Neural progenitor cell (in vitro differentiated cells): ENCODE measurements at regions not wholly inside any gene's neighbourhood (a gene's known extent, or its start where the extent isn't known, plus 50 kb on each side); places are given as distances from the start of the nearest gene placed in this dataset.

ENCODE experiments used
- DNase-seq: peaks from one replicate; pipeline ENCODE4 v3.0.0-alpha.2; 2016; ENCODE audit warnings: low spot score
- H2AFZ ChIP-seq: fragments of 200-600 bp; sonication (generic); replicated peaks from 2 replicates; pipeline ENCODE4 v1.6.1; 2016; ENCODE audit warnings: antibody characterized with exemption
- H3F3A ChIP-seq: fragments of 200-600 bp; sonication (generic); 2 replicates; pipeline ENCODE4 v1.6.1; 2016; ENCODE audit warnings: antibody characterized with exemption, low read depth
- H3K27ac ChIP-seq: fragments of 200-600 bp; sonication (generic); 2 replicates; pipeline ENCODE4 v1.5.1; 2016; ENCODE audit warnings: mild to moderate bottlenecking
- H3K27me3 ChIP-seq: fragments of 200-600 bp; sonication (generic); 2 replicates; pipeline ENCODE4 v1.6.1; 2016; ENCODE audit warnings: mild to moderate bottlenecking, moderate library complexity
- H3K36me3 ChIP-seq: fragments of 200-600 bp; sonication (generic); 2 replicates; pipeline ENCODE4 v1.5.1; 2016
- H3K4me1 ChIP-seq: fragments of 200-600 bp; sonication (generic); 2 replicates; pipeline ENCODE4 v1.6.1; 2016; ENCODE audit warnings: mixed run types
- H3K4me2 ChIP-seq: fragments of 200-600 bp; sonication (generic); 2 replicates; pipeline ENCODE4 v1.6.1; 2016
- H3K4me3 ChIP-seq: fragments of 200-600 bp; sonication (generic); 2 replicates; pipeline ENCODE4 v1.5.1; 2016
- H3K79me2 ChIP-seq: fragments of 200-600 bp; sonication (generic); 2 replicates; pipeline ENCODE4 v1.6.1; 2016; ENCODE audit warnings: low read depth
- H3K9ac ChIP-seq: fragments of 200-600 bp; sonication (generic); 2 replicates; pipeline ENCODE4 v1.6.1; 2016
- H3K9me3 ChIP-seq: fragments of 200-600 bp; sonication (generic); 2 replicates; pipeline ENCODE4 v1.5.1; 2016; ENCODE audit warnings: low read depth
- H4K20me1 ChIP-seq: fragments of 200-600 bp; sonication (generic); 2 replicates; pipeline ENCODE4 v1.6.1; 2016; ENCODE audit warnings: low read depth
- H3K27ac Mint-ChIP-seq: 3 replicates; pipeline ENCODE4 v1.8.0; 2021; ENCODE audit warnings: mixed read lengths
- H3K27me3 Mint-ChIP-seq: 2 replicates; pipeline ENCODE4 v1.8.0; 2022; ENCODE audit warnings: low read depth, mild to moderate bottlenecking, inconsistent platforms, moderate library complexity, mixed read lengths; ENCODE audit not compliant: insufficient read depth
- H3K36me3 Mint-ChIP-seq: 3 replicates; pipeline ENCODE4 v1.8.0; 2021; ENCODE audit warnings: mixed read lengths
- H3K4me1 Mint-ChIP-seq: 3 replicates; pipeline ENCODE4 v1.8.0; 2021; ENCODE audit warnings: mixed read lengths
- H3K4me3 Mint-ChIP-seq: 3 replicates; pipeline ENCODE4 v1.8.0; 2021; ENCODE audit warnings: mild to moderate bottlenecking, moderate library complexity, mixed read lengths
- H3K9me3 Mint-ChIP-seq: 3 replicates; pipeline ENCODE4 v1.8.0; 2020; ENCODE audit warnings: mixed read lengths
- CTCF ChIP-seq: fragments of 200-600 bp; sonication (generic); IDR thresholded peaks from 2 replicates; pipeline ENCODE4 v1.5.1; 2017; ENCODE audit warnings: antibody characterized with exemption, mild to moderate bottlenecking
- EZH2 ChIP-seq: fragments of 200-600 bp; sonication (generic); IDR thresholded peaks from 2 replicates; pipeline ENCODE4 v1.6.1; 2017; ENCODE audit warnings: antibody characterized with exemption, mild to moderate bottlenecking, moderate library complexity
- EZH2phosphoT487 ChIP-seq: fragments of 200-600 bp; sonication (generic); IDR thresholded peaks from 2 replicates; pipeline ENCODE4 v1.6.1; 2017; ENCODE audit warnings: antibody characterized with exemption

GRCh38 chr4:177127658-177128057 lies 182.0 kb upstream of the NEIL3 start:
- no peaks in the 10 kb centered on the region for H3K9me3 ChIP-seq
- H3K9me3 Mint-ChIP-seq = peaks cover 23% of the 10 kb centered on the region
- no peak overlapping the region for H3K4me3 ChIP-seq
- H3K9ac ChIP-seq = no peak overlapping the region
- no peaks in the 10 kb centered on the region for H3K79me2 ChIP-seq
- H3K4me2 ChIP-seq = no peak overlapping the region
- H3K4me1 ChIP-seq = no peaks in the 10 kb centered on the region
- no peaks in the 10 kb centered on the region for H3F3A ChIP-seq
- peaks cover 2% of the 10 kb centered on the region for H3K27me3 Mint-ChIP-seq
- no peaks in the 10 kb centered on the region for H3K27me3 ChIP-seq
- no peaks in the 10 kb centered on the region for H3K36me3 ChIP-seq
- H3K27ac Mint-ChIP-seq = no peak overlapping the region
- no peak overlapping the region for H2AFZ ChIP-seq
- H3K4me3 Mint-ChIP-seq = no peak overlapping the region
- H3K27ac ChIP-seq = no peak overlapping the region
- TF ChIP-seq CTCF (no peak), EZH2phosphoT487 (no peak), EZH2 (no peak)
- peaks cover 3% of the 10 kb centered on the region for H3K36me3 Mint-ChIP-seq
- no peak for DNase-seq
- no peaks in the 10 kb centered on the region for H3K4me1 Mint-ChIP-seq
- no peaks in the 10 kb centered on the region for H4K20me1 ChIP-seq

GRCh38 chr4:177128306-177128705 lies 181.4 kb upstream of the NEIL3 start:
- Histone ChIP-seq H3K4me1 (no peaks in the 10 kb centered on the region), H3K36me3 (no peaks in the 10 kb centered on the region), H3K4me3 (no peak overlapping the region), H3K9ac (no peak overlapping the region), H3F3A (no peaks in the 10 kb centered on the region), H3K9me3 (no peaks in the 10 kb centered on the region), H3K27ac (no peak overlapping the region), H3K4me2 (no peak overlapping the region), H3K79me2 (no peaks in the 10 kb centered on the region), H4K20me1 (no peaks in the 10 kb centered on the region), H3K27me3 (no peaks in the 10 kb centered on the region), H2AFZ (no peak overlapping the region)
- peaks cover 2% of the 10 kb centered on the region for H3K27me3 Mint-ChIP-seq
- H3K36me3 Mint-ChIP-seq = peaks cover 3% of the 10 kb centered on the region
- no peaks in the 10 kb centered on the region for H3K4me1 Mint-ChIP-seq
- no peak for DNase-seq
- H3K4me3 Mint-ChIP-seq = no peak overlapping the region
- TF ChIP-seq EZH2 (no peak), CTCF (no peak)
- no peak overlapping the region for H3K27ac Mint-ChIP-seq
- H3K9me3 Mint-ChIP-seq = peaks cover 23% of the 10 kb centered on the region

DNA sequence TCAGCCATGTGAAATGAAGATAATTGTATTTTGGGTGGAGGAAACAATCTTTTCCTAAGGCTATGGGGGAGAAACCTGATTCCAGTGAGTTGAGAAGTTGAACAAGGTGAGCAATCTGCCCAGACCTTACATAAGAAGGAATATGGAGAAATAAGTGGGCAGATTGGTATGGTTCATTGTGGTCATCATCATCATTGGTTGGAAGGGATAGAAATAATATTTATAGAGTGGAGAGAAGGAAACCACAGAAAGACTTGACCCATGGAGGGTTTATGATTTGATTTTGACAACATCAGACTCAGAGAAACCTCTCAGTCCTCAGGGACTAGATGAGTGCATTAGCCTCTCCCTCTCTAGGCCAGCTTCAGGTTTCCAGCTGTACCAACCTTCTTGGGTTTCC lies 177.9 kb upstream of the NEIL3 start:
- no peaks in the 10 kb centered on the region for H3F3A ChIP-seq
- H3K79me2 ChIP-seq = no peaks in the 10 kb centered on the region
- no peak overlapping the region for H2AFZ ChIP-seq
- H3K36me3 ChIP-seq = no peaks in the 10 kb centered on the region
- no peak overlapping the region for H3K27ac Mint-ChIP-seq
- no peaks in the 10 kb centered on the region for H4K20me1 ChIP-seq
- no peaks in the 10 kb centered on the region for H3K9me3 ChIP-seq
- TF ChIP-seq CTCF = no peak
- no peak for TF ChIP-seq EZH2
- no peak for TF ChIP-seq EZH2phosphoT487
- DNase-seq = no peak
- peaks cover 26% of the 10 kb centered on the region for H3K9me3 Mint-ChIP-seq
- H3K36me3 Mint-ChIP-seq = peaks cover 3% of the 10 kb centered on the region
- no peak overlapping the region for H3K9ac ChIP-seq
- H3K27me3 Mint-ChIP-seq = peaks cover 4% of the 10 kb centered on the region
- no peak overlapping the region for H3K4me2 ChIP-seq
- no peak overlapping the region for H3K4me3 Mint-ChIP-seq
- no peaks in the 10 kb centered on the region for H3K27me3 ChIP-seq
- H3K4me1 ChIP-seq = no peaks in the 10 kb centered on the region
- H3K4me1 Mint-ChIP-seq = no peaks in the 10 kb centered on the region
- H3K27ac ChIP-seq = no peak overlapping the region
- no peak overlapping the region for H3K4me3 ChIP-seq

DNA sequence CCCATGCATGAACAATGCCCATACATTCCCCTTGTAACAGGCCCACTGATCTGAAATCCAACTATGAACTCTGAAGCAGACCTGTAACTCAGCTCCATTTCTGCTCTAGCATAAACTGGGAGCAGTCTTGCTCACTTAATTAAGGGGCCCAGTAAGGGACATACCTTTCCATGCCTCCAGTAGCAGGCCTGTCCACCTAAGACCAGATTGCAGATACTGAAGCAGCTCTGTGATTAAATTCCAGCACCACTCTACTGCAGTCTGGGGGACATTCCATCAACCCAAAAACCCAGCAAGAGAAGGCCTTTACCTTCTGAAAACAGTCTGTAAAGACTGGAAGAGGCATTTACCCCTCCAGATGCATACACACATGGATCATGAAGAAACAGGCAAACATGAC lies 162.0 kb upstream of the NEIL3 start:
- TF ChIP-seq EZH2 = no peak
- TF ChIP-seq CTCF = no peak
- Histone ChIP-seq H3K9me3 (no peaks in the 10 kb centered on the region), H3K4me3 (no peak overlapping the region), H3K4me1 (no peaks in the 10 kb centered on the region), H3K36me3 (no peaks in the 10 kb centered on the region), H3K27ac (no peak overlapping the region), H3K27me3 (no peaks in the 10 kb centered on the region), H3K4me2 (no peak overlapping the region), H3K79me2 (no peaks in the 10 kb centered on the region), H2AFZ (peak overlapping the region; percentile 59), H3F3A (no peaks in the 10 kb centered on the region), H4K20me1 (no peaks in the 10 kb centered on the region), H3K9ac (no peak overlapping the region)
- no peak overlapping the region for H3K4me3 Mint-ChIP-seq
- no peaks in the 10 kb centered on the region for H3K4me1 Mint-ChIP-seq
- no peaks in the 10 kb centered on the region for H3K36me3 Mint-ChIP-seq
- no peak overlapping the region for H3K27ac Mint-ChIP-seq
- H3K27me3 Mint-ChIP-seq = peaks cover 2% of the 10 kb centered on the region
- DNase-seq = peak; percentile 12
- H3K9me3 Mint-ChIP-seq = no peaks in the 10 kb centered on the region
